ENCODE measurements at regions not wholly inside any gene's neighbourhood (a gene's known extent, or its start where the extent isn't known, plus 50 kb on each side); places are given as distances from the start of the nearest gene placed in this dataset.
"Not testable (repeated sequence)": the region's sequence is repeated elsewhere in the genome, so short reads cannot be mapped to it uniquely, and the experiment has no call there.

- DNase-seq, result peak; percentile 81
Observed at GRCh38 chr1:218886101-218886871, 287.4 kb upstream of the LYPLAL1 start.

DNA sequence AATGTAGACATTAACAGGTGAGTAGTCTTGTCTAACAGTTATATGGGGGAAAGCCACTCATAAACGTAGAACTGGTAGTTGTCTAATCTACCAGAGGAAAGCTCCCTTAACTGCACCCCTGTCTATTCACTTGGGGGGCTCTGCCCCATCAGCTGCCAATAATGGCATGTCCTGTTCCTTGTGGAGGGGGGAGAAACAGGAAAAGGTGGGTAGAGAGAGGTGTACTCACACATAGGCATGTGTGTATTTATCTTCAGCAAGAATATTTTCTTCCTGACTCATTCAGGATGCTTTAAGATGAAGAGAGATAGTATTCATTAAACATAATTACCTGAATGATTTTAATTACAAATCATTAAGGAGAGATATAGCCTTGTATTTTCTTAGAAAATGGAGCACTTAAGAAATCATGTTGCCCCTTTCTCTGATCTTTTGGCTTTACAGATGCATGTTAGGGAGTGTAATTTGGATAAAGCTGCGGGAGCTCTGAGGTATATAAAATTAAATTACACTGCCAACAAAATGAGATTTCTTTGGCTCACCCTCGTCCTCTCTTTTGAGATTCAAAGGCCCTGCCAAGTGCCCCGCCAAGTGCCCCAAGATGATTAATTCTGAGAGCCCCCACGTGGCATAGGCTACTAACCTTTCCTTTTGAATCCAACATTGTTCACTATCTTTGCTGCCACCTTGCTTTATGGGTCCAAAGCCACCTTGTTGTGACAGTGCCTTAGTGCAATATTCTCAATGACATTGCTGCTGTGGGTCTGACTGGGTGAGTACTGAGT, 286.3 kb upstream of the LYPLAL1 start:
- no peak for DNase-seq

DNA sequence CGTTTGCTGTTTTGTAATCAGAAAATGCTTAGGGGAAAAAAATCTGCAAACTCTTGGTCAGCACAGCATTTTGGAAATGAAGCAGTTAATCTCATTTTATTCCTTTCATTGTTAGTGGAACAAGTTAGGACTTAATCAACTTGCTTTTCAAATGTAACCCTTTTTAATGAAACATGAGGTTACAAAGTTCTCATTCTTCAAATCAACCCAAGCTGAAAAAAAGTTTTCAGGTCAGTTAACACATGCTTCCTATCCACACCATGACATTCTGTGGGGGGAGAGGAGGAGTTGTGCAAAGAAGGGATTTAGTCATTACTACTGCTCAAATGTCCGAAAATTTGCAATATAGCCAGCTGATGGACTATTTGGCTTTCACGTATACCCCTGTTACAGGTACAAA, 283.2 kb upstream of the LYPLAL1 start:
- DNase-seq, result no peak

- no peak for DNase-seq
Observed at GRCh38 chr1:218891577-218891976, 282.1 kb upstream of the LYPLAL1 start.

DNA sequence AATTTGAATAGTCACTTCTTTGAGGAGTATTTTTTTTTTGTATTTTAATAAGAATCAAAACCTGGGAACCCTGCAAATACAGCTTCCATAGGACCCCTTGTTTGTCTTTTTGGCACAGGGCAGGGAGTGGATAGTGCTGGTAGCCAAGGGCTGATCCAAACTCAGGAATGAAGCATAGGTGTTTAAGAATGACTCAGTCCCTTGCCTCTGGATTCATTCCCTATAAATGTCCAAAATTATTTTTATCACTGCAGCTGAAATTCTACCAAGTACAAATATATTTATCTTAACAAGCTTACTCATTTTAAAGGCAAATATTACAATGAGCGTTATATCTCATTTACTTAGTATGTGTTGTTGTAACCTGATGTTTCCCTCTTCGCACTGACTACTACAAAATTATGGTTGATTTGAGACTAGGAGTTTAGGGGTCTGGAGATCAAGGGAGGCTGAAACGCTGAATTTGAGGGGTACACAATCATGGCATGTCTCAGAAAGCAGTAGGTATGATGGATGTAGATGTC, 278.6 kb upstream of the LYPLAL1 start:
- no peak for DNase-seq

GRCh38 chr1:218896202-218896601, 277.5 kb upstream of the LYPLAL1 start:
- DNase-seq, result no peak

- no peak for DNase-seq
Observed at GRCh38 chr1:218898921-218899320, 274.8 kb upstream of the LYPLAL1 start.

- DNase-seq, result no peak
Observed at GRCh38 chr1:218900615-218901014, 273.1 kb upstream of the LYPLAL1 start.

- DNase-seq, result no peak
Observed at GRCh38 chr1:218904416-218904815, 269.3 kb upstream of the LYPLAL1 start.

- DNase-seq, result no peak
Observed at GRCh38 chr1:218916720-218917119, 257.0 kb upstream of the LYPLAL1 start.

DNA sequence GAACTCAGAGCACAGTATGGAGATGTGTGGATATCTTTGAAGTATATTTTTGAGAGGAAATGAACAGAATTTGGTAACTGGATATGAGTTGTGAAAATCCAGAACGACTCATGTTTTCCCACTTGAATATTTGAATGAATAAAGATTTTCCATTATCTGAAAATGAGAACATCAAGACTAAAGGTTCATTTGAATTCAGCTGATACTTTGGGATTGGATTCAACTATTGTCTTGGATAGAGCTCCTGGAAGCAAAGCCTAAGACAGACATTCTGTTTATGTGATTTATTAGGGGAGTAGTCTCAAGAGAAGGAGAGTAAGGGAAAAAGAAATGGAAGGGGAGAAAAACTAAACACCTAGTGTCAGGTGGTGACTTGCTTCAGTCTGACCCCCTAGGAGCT, 256.0 kb upstream of the LYPLAL1 start:
- DNase-seq, result no peak

GRCh38 chr1:218925777-218926176, 247.9 kb upstream of the LYPLAL1 start:
- no peak for DNase-seq

- no peak for DNase-seq
Observed at GRCh38 chr1:218926631-218927030, 247.0 kb upstream of the LYPLAL1 start.

- no peak for DNase-seq
Observed at GRCh38 chr1:218930000-218930399, 243.7 kb upstream of the LYPLAL1 start.

DNA sequence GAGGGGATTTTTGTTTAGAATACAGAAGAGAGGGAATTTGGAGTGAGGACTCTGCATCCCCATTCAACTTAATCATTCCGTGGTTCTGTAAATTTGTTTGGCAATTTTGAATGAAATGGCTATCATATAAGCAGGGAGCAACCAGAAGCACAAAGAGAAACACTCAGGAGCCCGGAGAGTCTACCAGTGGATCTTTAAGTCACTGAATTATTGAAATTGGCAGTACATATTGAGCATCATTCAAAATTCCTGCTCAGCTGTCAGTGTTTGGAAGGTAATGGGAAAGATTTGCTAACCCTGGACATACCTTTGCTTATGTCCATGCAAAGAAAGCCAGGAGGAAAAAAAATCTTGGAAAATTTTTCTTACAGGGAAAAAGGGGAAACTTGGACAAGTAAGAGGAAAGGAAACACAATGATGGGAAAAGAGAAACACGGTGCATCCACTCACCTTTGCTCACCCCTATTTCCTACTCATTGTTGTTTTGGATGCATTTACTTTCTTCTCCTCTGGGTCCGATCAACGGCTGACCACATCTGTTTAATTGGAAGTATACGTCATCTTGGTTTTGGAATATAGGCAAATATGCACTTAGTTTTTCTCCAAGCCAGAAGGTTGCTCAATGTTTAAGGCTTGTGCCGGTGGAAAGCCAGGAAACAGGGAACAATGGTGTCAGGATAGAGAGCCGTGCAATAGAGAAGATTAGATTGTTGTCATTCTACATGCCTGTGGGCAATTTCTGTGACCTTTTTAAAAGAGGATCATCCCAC, 243.0 kb upstream of the LYPLAL1 start:
- peak; percentile 56 for DNase-seq

DNA sequence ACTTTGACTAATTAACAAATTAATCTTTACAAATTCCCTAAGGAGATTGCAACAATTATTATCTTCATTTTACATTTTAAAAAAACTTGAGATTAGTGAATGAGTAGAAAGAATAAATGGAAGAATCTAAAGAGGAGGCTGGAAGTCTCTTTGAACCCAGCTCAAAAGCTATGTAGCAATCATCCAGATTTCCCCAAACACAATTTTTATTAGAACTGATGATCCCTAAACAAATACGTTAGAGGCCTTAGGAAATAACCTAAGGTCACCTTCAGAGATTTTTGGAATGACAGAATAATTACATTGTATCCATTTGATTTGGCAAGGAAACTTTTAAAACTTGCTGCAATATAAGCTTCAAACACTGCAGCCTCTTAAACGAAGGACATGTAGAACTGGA, 242.4 kb upstream of the LYPLAL1 start:
- no peak for DNase-seq

GRCh38 chr1:218933513-218933912, 240.2 kb upstream of the LYPLAL1 start:
- DNase-seq, result no peak

GRCh38 chr1:218935408-218935807, 238.3 kb upstream of the LYPLAL1 start:
- DNase-seq, result not testable (repeated sequence)

GRCh38 chr1:218938259-218938658, 235.4 kb upstream of the LYPLAL1 start:
- no peak for DNase-seq

- no peak for DNase-seq
Observed at GRCh38 chr1:218939095-218939494, 234.6 kb upstream of the LYPLAL1 start.

- DNase-seq, result no peak
Observed at GRCh38 chr1:218942431-218942830, 231.2 kb upstream of the LYPLAL1 start.

DNA sequence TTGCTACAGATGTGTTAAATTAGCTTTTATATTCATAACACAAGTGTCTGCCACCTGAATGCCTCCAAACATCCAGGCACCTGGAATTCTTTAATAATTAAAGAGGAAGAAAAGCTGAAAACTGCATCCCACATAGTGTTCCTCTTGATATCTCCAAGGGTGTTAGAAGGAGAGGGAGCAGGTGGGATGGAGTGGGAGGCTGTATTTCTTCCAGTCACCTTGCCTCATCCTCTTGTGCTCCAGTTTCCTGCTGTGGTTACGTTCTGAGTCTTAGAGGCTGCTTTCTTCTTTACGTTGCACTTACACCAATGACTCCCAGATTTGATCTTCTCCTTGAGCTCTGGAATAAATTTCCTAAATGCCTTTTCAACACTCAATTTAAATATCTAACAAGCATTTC, 230.3 kb upstream of the LYPLAL1 start:
- DNase-seq, result no peak

DNA sequence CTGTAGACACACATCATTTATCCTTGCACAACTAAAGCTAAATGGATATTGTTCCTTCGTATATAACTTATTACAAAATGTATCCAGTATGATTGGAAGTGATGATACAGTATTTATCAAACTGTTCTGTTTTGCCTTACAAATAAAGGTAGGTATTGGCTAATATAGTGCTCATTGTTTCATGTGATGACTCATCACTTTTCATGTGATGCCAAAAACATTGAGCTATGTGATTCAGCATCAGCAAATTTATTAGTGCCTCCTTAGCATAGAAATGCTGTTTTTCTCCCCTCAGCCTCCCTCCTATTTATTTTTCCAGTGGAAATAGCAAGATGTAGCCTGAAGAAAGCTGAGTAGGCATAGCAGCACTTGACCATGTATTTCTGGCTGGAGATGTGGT, 228.6 kb upstream of the LYPLAL1 start:
- DNase-seq, result no peak
